OCI-LY3 (cell line): ENCODE measurements at regions not wholly inside any gene's neighbourhood (a gene's known extent, or its start where the extent isn't known, plus 50 kb on each side); places are given as distances from the start of the nearest gene placed in this dataset.

ENCODE experiments used
- EZH2phosphoT487 ChIP-seq: fragments of 200-600 bp; shearing (Covaris generic); IDR thresholded peaks from 2 replicates; pipeline ENCODE4 v1.6.1; 2018; ENCODE audit warnings: antibody characterized with exemption, mixed run types, low read depth
- TF ChIP-seq, protein P1 (sequence below): fragments of 200-600, 300-600 bp; sonication (generic); IDR thresholded peaks from 2 replicates; pipeline ENCODE4 v1.5.1; 2014; ENCODE audit warnings: antibody characterized with exemption, low read length, low read depth

DNA sequence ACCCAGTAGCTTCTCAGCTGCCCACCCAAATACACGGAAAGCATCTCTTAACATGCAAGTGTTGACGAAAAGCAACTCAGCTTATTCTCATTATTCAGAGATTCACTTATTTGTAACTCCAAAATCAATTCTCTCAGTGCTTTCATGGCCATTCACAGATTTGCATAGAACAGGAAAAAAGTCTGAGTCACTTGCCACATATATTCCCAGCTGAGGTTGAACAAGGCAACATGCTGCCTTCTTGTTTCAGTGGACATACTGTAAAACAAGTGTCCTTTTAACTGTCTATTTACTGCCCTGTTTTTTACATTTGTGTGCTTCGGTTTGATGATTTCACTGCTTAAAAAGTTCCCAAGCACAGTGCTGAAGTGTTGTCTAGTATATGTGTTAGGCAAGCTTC is 273.0 kb downstream of the LTN1 start:
- TF ChIP-seq, protein P1, sequence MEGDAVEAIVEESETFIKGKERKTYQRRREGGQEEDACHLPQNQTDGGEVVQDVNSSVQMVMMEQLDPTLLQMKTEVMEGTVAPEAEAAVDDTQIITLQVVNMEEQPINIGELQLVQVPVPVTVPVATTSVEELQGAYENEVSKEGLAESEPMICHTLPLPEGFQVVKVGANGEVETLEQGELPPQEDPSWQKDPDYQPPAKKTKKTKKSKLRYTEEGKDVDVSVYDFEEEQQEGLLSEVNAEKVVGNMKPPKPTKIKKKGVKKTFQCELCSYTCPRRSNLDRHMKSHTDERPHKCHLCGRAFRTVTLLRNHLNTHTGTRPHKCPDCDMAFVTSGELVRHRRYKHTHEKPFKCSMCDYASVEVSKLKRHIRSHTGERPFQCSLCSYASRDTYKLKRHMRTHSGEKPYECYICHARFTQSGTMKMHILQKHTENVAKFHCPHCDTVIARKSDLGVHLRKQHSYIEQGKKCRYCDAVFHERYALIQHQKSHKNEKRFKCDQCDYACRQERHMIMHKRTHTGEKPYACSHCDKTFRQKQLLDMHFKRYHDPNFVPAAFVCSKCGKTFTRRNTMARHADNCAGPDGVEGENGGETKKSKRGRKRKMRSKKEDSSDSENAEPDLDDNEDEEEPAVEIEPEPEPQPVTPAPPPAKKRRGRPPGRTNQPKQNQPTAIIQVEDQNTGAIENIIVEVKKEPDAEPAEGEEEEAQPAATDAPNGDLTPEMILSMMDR, result no peak
- TF ChIP-seq EZH2phosphoT487, result no peak
